ENCODE measurements at regions not wholly inside any gene's neighbourhood (a gene's known extent, or its start where the extent isn't known, plus 50 kb on each side); places are given as distances from the start of the nearest gene placed in this dataset.

GRCh38 chr16:64892835-64893785, 228.8 kb downstream of the CDH11 start:
- DNase-seq (ENCODE audit: low read depth) = peak; percentile 38

DNA sequence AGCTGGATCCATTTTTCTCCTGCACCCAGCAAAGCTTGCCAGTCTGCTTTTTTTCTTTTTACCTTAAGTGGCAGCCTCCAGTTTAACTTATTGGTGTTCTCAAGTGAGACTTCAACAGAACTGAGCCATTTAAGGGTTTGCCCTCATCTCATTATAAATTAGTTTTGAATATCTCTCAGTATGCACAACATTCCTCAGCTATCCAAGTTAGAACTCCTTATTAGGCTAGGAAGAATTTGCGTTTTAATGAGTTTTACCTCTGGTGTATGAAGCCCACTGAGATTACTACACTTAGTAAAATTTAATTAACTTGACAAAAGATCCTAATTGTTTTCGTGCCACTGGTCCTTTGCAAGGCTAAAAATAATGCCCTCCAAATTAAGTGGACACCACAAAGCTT, 232.4 kb downstream of the CDH11 start:
- DNase-seq (ENCODE audit: low read depth) = no peak

DNA sequence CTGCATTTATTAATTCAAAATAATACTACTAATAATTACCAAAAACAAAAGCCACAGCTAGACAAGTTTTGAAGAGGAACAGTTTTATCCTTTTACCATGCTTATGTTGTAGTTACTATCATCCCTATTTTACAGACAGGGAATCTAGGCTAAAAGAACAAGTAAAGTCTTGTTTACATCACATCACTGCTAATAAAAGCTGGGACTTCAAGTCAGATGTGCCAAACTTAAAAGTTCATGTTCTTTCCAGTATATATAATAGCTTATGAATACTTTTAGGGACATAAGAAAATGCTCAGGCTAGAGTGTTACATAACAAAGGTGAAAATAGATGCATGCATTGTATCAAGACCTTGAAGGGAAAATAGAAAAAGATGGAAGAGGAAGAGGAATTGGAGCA, 234.2 kb downstream of the CDH11 start:
- no peak for DNase-seq (ENCODE audit: low read depth)

DNA sequence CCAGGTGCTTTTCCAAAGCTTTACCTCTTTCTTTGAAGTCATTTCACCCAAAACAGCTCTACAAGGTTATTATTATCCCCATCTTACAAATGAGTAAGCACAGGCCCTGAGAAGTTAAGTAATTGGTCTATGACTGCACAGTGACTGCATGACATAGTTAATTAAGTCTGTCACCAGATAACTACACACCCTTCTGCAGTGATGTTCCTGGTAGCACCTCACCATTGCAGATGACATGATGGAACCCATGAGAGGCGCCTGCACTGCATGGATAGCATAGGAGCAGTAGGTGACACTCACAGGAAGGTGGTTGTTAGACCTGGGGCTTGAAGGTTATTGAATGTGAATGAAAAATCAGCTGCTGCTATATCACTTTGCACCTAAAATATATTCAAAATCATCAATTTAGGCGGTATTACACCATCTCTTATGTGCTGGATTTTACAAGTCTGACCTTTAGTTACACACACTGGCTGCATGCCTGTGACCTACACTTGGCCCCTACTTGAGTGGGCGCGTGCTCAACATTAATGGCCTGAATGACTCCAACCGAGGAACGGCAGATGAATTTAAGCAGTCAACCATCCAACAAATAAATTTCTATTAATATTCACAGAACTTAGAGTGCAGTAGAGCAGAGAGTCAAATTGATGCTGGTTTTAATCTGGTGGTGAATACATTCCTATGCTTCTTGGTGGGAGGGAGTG, 239.6 kb downstream of the CDH11 start:
- DNase-seq (ENCODE audit: low read depth) = no peak

DNA sequence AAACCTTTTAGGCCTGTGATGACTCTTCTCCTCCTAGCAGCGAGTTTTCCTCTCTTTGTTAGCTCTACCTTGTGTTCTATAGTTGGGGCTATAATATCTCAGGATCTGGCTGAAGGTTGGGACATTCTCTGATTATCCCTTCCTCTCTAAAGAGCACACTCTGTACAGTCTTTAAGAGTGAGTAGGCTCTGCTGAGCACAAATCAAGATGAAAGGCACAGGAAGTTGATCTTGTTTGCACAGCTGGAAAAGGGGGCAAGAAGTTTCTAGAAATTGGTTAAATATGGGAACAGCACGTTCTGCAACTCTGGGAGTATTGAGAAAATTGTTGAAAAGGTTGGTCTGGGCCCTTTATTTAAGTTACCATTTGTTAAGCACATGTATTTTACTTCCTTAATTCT, 240.9 kb downstream of the CDH11 start:
- no peak for DNase-seq (ENCODE audit: low read depth)

- DNase-seq (ENCODE audit: low read depth) = no peak
These were observed 241.9 kb downstream of the CDH11 start for GRCh38 chr16:64880006-64880405.

GRCh38 chr16:64878940-64879339, 242.9 kb downstream of the CDH11 start:
- DNase-seq (ENCODE audit: low read depth) = no peak

- DNase-seq (ENCODE audit: low read depth) = no peak
These were observed 249.8 kb downstream of the CDH11 start for GRCh38 chr16:64872101-64872500.

DNA sequence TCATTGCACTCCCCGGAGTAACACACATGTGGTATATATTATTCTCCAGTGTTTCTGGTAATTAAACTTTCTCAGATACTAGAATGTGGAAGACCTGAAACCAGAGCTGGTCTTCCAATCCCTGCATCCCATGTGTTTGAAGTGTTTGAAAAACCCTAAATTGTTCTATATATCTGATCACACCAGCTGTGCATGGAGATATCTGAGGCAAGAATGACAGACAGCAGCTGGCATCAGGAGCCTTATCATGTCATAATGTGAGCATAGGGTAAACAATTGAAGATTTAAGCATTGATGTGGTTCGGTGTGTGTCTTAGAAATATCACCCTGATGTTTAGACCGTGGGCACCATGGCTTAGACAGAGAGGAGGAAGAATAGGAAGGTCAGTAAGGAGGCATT, 251.0 kb downstream of the CDH11 start:
- no peak for DNase-seq (ENCODE audit: low read depth)

GRCh38 chr16:64869781-64870180, 252.1 kb downstream of the CDH11 start:
- DNase-seq (ENCODE audit: low read depth) = no peak

DNA sequence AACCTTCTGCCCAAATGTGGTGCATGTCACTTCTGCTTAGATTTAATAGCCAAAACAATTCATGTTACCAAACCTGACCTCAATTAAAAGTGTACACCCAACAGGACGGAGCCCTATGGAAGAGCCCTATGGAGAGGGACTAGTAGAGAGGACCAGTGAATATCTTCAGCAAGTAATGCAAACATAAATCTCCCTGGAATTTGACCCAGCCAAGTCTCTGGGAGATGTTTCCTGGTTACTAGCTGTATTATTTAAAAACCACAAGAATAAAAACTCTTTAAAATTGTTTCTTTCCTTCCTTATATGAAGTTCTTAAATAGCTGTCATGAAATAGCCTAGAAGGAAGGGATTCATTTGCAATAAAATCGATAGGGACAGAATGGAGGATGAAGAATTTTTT, 255.8 kb downstream of the CDH11 start:
- DNase-seq (ENCODE audit: low read depth) = no peak

- no peak for DNase-seq (ENCODE audit: low read depth)
These were observed 256.7 kb downstream of the CDH11 start for GRCh38 chr16:64865069-64865696.

- DNase-seq (ENCODE audit: low read depth) = peak; percentile 91
These were observed 257.5 kb downstream of the CDH11 start for GRCh38 chr16:64864232-64864809.

- no peak for DNase-seq (ENCODE audit: low read depth)
These were observed 263.8 kb downstream of the CDH11 start for GRCh38 chr16:64858076-64858475.

DNA sequence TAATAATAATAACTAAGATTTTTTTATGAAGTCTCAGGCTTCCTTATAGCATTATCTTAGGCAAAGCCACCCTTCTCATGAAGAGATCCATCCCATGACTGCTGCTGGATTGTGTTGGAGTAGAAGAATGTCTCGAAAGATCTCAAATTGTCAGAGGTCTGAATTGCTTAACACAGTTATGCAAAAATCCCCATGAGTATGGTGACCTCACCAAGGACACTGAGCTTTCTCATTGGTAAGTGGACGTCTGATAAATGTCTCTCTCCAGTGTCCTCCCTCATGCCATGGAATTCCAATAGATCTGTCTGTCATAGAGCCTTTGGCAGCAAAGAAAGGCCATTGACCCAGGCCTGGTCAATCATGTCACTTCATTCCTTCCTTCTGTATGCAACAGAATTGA, 264.5 kb downstream of the CDH11 start:
- DNase-seq (ENCODE audit: low read depth) = no peak

- DNase-seq (ENCODE audit: low read depth) = no peak
These were observed 268.3 kb downstream of the CDH11 start for GRCh38 chr16:64853551-64853950.

DNA sequence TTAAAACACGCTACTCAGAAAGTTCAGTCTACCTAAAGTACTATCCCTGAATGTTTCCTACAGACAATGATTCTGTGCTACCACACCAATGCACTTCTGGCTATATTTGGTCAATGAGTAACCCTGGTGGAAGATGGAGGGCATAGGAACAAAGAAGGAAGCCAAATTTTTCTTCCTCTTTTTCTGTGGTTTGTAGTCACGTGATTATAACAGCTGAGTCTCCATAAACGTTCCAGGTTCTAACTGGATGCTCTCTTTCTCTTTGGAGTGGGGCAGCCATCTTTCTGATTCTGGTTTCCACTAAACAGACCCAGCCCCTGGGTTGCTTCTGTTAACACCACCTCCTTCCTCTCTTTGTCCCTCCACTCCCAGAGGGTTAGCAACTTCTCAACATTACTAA, 274.9 kb downstream of the CDH11 start:
- DNase-seq (ENCODE audit: low read depth) = peak; percentile 30

- DNase-seq (ENCODE audit: low read depth) = no peak
These were observed 276.8 kb downstream of the CDH11 start for GRCh38 chr16:64845071-64845470.

DNA sequence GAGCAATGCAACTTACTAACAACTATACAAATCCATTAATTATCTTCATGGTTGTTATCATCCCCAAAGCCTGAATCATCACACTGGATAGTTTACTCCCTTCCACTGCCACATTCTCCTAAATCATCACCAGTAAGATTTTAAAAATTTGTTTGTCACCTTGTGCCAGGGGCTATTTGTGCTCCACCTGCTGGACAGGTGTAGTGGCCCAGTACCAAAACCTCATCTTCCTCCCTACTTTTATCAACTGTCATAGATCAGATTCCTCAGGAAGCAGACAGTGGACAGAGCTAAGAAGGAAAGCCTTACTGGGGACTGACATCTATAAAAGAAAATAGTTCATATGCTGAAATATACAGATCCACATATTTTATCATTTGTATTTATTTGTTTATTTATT, 280.4 kb downstream of the CDH11 start:
- no peak for DNase-seq (ENCODE audit: low read depth)

- DNase-seq (ENCODE audit: low read depth) = no peak
These were observed 280.8 kb downstream of the CDH11 start for GRCh38 chr16:64841071-64841470.

DNA sequence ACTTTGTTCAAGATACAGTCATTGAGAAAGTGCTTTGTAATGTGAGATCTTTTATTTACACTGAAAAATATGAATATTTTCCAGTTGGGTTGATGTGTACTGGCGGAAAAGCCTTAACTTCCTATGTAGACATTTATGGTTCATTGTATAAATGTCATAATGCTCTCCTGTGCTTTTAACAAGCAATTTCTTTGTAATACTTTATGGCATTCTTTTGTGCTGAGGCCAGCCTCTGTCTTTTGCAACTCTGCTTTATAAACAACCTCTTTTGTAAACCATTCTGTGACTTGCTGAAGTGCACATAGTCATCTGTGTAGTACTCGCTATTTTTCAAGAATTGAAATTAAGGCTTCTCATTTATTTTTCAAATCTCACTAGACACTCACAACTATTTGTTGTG, 291.2 kb downstream of the CDH11 start:
- no peak for DNase-seq (ENCODE audit: low read depth)

GRCh38 chr16:64829678-64830077, 292.2 kb downstream of the CDH11 start:
- DNase-seq (ENCODE audit: low read depth) = no peak

Data from HT1080 (cell line).